ENCODE measurements at regions not wholly inside any gene's neighbourhood (a gene's known extent, or its start where the extent isn't known, plus 50 kb on each side); places are given as distances from the start of the nearest gene placed in this dataset.

DNA sequence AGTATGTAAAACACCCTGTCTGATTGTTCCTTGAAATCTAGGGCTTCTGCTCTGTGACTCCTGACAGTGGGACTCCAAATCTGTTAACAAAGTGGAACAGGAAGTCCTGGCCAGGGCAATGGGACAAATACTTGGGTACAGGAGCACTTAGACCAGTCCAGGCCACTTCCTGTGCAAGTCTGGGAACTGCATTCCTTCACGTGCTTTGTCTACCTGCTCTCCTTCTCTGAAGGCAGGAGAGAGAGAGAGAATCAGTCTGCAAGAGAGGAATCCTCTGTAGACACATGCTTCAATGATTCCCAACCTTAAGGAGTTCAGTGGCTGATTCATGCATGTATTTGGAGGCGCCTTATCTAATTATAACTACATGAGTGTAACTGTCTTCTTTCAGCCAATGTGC is 530.2 kb downstream of the GATA3 start:
- TF ChIP-seq TCF4 (CRISPR knock-in tag; IDR thresholded peaks at IDR 0.05; ENCODE audit: borderline replicate concordance) (no peak), TOX (CRISPR knock-in tag; IDR thresholded peaks at IDR 0.05; ENCODE audit: borderline replicate concordance) (no peak), RARB (CRISPR knock-in tag; IDR thresholded peaks at IDR 0.05) (no peak), ZNF70 (CRISPR knock-in tag; IDR thresholded peaks at IDR 0.05) (no peak), ARNTL (CRISPR knock-in tag; IDR thresholded peaks at IDR 0.05; ENCODE audit: borderline replicate concordance, low read depth) (no peak), ZC3H10 (CRISPR knock-in tag; IDR thresholded peaks at IDR 0.05) (no peak), OSR1 (CRISPR knock-in tag; IDR thresholded peaks at IDR 0.05) (no peak), BACH2 (CRISPR knock-in tag; IDR thresholded peaks at IDR 0.05; ENCODE audit: borderline replicate concordance) (no peak), ESRRG (CRISPR knock-in tag; IDR thresholded peaks at IDR 0.05) (no peak), CSDC2 (CRISPR knock-in tag; IDR thresholded peaks at IDR 0.05) (no peak)
- TF ChIP-seq, protein P1, sequence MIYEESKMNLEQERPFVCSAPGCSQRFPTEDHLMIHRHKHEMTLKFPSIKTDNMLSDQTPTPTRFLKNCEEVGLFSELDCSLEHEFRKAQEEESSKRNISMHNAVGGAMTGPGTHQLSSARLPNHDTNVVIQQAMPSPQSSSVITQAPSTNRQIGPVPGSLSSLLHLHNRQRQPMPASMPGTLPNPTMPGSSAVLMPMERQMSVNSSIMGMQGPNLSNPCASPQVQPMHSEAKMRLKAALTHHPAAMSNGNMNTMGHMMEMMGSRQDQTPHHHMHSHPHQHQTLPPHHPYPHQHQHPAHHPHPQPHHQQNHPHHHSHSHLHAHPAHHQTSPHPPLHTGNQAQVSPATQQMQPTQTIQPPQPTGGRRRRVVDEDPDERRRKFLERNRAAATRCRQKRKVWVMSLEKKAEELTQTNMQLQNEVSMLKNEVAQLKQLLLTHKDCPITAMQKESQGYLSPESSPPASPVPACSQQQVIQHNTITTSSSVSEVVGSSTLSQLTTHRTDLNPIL (CRISPR knock-in tag; IDR thresholded peaks at IDR 0.05; ENCODE audit: low read depth) = no peak
- TF ChIP-seq, protein P2, sequence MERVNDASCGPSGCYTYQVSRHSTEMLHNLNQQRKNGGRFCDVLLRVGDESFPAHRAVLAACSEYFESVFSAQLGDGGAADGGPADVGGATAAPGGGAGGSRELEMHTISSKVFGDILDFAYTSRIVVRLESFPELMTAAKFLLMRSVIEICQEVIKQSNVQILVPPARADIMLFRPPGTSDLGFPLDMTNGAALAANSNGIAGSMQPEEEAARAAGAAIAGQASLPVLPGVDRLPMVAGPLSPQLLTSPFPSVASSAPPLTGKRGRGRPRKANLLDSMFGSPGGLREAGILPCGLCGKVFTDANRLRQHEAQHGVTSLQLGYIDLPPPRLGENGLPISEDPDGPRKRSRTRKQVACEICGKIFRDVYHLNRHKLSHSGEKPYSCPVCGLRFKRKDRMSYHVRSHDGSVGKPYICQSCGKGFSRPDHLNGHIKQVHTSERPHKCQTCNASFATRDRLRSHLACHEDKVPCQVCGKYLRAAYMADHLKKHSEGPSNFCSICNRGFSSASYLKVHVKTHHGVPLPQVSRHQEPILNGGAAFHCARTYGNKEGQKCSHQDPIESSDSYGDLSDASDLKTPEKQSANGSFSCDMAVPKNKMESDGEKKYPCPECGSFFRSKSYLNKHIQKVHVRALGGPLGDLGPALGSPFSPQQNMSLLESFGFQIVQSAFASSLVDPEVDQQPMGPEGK (CRISPR knock-in tag; IDR thresholded peaks at IDR 0.05; ENCODE audit: borderline replicate concordance) = no peak
- TF ChIP-seq, protein P3, sequence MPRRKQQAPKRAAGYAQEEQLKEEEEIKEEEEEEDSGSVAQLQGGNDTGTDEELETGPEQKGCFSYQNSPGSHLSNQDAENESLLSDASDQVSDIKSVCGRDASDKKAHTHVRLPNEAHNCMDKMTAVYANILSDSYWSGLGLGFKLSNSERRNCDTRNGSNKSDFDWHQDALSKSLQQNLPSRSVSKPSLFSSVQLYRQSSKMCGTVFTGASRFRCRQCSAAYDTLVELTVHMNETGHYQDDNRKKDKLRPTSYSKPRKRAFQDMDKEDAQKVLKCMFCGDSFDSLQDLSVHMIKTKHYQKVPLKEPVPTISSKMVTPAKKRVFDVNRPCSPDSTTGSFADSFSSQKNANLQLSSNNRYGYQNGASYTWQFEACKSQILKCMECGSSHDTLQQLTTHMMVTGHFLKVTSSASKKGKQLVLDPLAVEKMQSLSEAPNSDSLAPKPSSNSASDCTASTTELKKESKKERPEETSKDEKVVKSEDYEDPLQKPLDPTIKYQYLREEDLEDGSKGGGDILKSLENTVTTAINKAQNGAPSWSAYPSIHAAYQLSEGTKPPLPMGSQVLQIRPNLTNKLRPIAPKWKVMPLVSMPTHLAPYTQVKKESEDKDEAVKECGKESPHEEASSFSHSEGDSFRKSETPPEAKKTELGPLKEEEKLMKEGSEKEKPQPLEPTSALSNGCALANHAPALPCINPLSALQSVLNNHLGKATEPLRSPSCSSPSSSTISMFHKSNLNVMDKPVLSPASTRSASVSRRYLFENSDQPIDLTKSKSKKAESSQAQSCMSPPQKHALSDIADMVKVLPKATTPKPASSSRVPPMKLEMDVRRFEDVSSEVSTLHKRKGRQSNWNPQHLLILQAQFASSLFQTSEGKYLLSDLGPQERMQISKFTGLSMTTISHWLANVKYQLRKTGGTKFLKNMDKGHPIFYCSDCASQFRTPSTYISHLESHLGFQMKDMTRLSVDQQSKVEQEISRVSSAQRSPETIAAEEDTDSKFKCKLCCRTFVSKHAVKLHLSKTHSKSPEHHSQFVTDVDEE (CRISPR knock-in tag; IDR thresholded peaks at IDR 0.05) = no peak
- ATAC-seq = no peak

DNA sequence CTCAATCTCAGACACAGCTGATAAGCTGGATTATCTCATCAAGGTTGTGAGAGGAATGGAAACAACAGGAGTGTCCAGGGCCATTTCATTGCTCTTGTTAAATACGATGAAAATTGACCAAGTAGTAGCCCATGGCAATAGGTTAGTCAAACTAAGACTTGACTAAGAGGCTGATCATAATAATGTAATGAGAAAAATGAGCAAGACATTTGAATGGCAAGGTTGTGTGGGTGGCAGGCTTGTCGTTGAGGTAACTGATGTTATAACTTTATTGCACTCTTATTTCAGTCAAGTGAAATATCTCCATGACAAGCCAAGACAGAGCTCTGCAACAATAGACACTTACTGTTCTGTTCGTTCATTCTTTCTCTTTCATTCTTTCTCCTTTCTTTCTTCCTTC is 532.0 kb downstream of the GATA3 start:
- TF ChIP-seq RARB (CRISPR knock-in tag; IDR thresholded peaks at IDR 0.05) = no peak
- ATAC-seq = no peak

DNA sequence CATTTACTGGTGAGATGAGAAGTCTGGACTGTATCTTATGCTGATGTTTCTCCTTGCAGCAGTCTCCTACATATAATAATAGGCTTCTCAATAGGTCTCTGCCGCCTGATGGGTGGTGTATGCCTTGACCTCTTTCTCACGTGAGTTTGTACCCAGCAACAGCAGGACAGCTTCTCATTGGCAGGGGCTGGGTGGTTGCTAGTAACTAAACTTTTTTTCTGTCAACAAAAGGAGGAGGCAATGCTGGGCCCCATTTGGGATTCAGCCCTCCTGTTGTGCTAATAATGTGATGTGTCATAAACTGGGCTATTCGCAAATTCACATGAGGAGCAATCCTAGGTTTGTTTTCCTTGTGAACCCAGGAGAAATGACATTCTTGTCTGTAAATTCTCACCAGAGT is 533.6 kb downstream of the GATA3 start:
- TF ChIP-seq ZFP30 (CRISPR knock-in tag; IDR thresholded peaks at IDR 0.05) (no peak), PPARA (CRISPR knock-in tag; IDR thresholded peaks at IDR 0.05; ENCODE audit: borderline replicate concordance) (no peak), TOX (CRISPR knock-in tag; IDR thresholded peaks at IDR 0.05; ENCODE audit: borderline replicate concordance) (no peak), ZNF565 (CRISPR knock-in tag; conservative IDR thresholded peaks at IDR 0.05; ENCODE audit: low read depth) (no peak)
- ATAC-seq = no peak

DNA sequence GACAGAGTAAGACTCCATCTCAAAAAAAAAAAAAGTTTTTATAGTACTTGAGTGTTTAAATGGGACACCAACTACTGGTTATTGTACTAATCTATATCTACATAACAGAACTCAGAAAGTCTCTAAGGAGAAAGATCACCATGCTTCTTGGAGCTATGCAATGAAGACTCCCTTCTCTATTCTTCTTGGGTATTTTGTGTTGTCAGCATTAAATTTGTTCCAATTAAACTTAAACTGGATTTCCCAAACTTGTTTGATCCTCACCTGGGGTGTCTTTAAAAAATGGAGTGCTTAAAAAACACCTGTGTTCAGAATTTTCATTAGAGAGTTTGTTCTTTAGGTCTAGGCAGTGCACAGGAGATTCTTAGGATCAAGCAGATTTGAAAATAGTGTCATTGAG is 536.0 kb downstream of the GATA3 start:
- no peak for ATAC-seq
- TF ChIP-seq ZNF565 (CRISPR knock-in tag; conservative IDR thresholded peaks at IDR 0.05; ENCODE audit: low read depth) = no peak

DNA sequence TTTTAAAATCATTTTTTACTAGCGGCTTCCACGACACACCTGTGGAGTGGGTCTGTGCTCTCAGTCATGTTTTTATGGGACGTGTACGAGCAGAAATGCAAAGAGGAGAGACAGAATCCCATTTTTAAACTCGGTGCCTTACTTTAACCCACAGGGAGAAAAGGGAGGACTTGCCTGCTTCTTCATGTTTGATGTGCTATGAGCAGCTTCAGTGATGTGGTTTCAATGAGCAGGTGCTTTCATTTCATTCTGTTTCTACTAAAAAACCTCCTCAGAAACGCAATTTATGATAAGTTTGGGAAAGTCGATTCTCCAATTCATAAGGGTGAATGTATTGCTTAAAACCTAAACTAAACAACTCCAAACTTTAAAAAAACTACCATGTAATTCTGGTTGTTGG is 537.2 kb downstream of the GATA3 start:
- no peak for TF ChIP-seq TOX (CRISPR knock-in tag; IDR thresholded peaks at IDR 0.05; ENCODE audit: borderline replicate concordance)
- no peak for TF ChIP-seq PPARA (CRISPR knock-in tag; IDR thresholded peaks at IDR 0.05; ENCODE audit: borderline replicate concordance)
- TF ChIP-seq, protein P4, sequence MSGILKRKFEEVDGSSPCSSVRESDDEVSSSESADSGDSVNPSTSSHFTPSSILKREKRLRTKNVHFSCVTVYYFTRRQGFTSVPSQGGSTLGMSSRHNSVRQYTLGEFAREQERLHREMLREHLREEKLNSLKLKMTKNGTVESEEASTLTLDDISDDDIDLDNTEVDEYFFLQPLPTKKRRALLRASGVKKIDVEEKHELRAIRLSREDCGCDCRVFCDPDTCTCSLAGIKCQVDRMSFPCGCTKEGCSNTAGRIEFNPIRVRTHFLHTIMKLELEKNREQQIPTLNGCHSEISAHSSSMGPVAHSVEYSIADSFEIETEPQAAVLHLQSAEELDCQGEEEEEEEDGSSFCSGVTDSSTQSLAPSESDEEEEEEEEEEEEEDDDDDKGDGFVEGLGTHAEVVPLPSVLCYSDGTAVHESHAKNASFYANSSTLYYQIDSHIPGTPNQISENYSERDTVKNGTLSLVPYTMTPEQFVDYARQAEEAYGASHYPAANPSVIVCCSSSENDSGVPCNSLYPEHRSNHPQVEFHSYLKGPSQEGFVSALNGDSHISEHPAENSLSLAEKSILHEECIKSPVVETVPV (CRISPR knock-in tag; IDR thresholded peaks at IDR 0.05) = no peak
- no peak for TF ChIP-seq CSDC2 (CRISPR knock-in tag; IDR thresholded peaks at IDR 0.05)
- TF ChIP-seq ZFP30 (CRISPR knock-in tag; IDR thresholded peaks at IDR 0.05) = no peak
- no peak for ATAC-seq

DNA sequence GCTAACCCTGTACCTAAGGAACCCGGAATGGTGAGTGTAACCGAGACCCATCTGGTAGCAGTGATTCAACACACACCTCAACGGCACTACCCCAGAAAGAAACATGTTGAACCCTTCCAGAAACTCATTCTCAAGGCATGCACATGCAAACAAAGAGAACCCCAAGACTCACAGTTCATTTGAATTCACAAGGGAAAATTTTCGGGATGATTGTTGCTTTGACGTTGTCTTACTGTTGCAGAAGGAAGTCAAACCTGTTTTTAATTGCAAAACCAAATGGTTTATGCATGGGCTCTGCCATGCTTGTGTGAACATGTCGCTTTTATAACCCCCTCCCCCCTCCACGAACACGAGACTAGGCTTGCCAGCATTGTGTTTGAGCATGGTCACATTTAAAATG is 539.7 kb downstream of the GATA3 start:
- no peak for ATAC-seq
- TF ChIP-seq CSDC2 (CRISPR knock-in tag; IDR thresholded peaks at IDR 0.05) (no peak), RARB (CRISPR knock-in tag; IDR thresholded peaks at IDR 0.05) (no peak), ESRRG (CRISPR knock-in tag; IDR thresholded peaks at IDR 0.05) (no peak), ZNF8 (CRISPR knock-in tag; IDR thresholded peaks at IDR 0.05) (no peak), GLIS3 (CRISPR knock-in tag; IDR thresholded peaks at IDR 0.05) (no peak), ZNF70 (CRISPR knock-in tag; IDR thresholded peaks at IDR 0.05) (no peak), TOX (CRISPR knock-in tag; IDR thresholded peaks at IDR 0.05; ENCODE audit: borderline replicate concordance) (no peak), ARNTL (CRISPR knock-in tag; IDR thresholded peaks at IDR 0.05; ENCODE audit: borderline replicate concordance, low read depth) (no peak), ISL1 (CRISPR knock-in tag; IDR thresholded peaks at IDR 0.05) (no peak), TCF4 (CRISPR knock-in tag; IDR thresholded peaks at IDR 0.05; ENCODE audit: borderline replicate concordance) (no peak), OSR1 (CRISPR knock-in tag; IDR thresholded peaks at IDR 0.05) (no peak)
- TF ChIP-seq, protein P4 (CRISPR knock-in tag; IDR thresholded peaks at IDR 0.05) = no peak
- TF ChIP-seq, protein P2 (CRISPR knock-in tag; IDR thresholded peaks at IDR 0.05; ENCODE audit: borderline replicate concordance) = no peak
